MM.1S (cell line): ENCODE measurements at regions not wholly inside any gene's neighbourhood (a gene's known extent, or its start where the extent isn't known, plus 50 kb on each side); places are given as distances from the start of the nearest gene placed in this dataset.
"Not testable (repeated sequence)": the region's sequence is repeated elsewhere in the genome, so short reads cannot be mapped to it uniquely, and the experiment has no call there.

ENCODE experiments used
- DNase-seq: peaks from one replicate; pipeline ENCODE4 v3.0.0-alpha.2; 2015
- H2AFZ ChIP-seq: fragments of 300-600 bp; sonication (generic); 2 replicates; pipeline ENCODE4 v1.6.0; 2016; ENCODE audit warnings: antibody characterized with exemption, low read length
- H3F3A ChIP-seq: fragments of 300-600 bp; sonication (generic); 2 replicates; pipeline ENCODE4 v1.6.1; 2016; ENCODE audit warnings: mild to moderate bottlenecking, antibody characterized with exemption, low read length, moderate library complexity, mixed read lengths; ENCODE audit not compliant: insufficient read depth
- H3K27ac ChIP-seq: fragments of 300-600 bp; sonication (generic); 2 replicates; pipeline ENCODE4 v1.5.1; 2016; ENCODE audit warnings: mild to moderate bottlenecking, low read length
- H3K27me3 ChIP-seq: fragments of 300-600 bp; sonication (generic); replicated peaks from 2 replicates; pipeline ENCODE4 v1.6.0; 2016; ENCODE audit warnings: low read length; ENCODE audit not compliant: insufficient read depth
- H3K36me3 ChIP-seq: fragments of 300-600 bp; sonication (generic); replicated peaks from 2 replicates; pipeline ENCODE4 v1.6.1; 2016; ENCODE audit warnings: mild to moderate bottlenecking, low read length, mixed read lengths; ENCODE audit not compliant: insufficient read depth
- H3K4me1 ChIP-seq: fragments of 300-600 bp; sonication (generic); 2 replicates; pipeline ENCODE4 v1.6.1; 2016; ENCODE audit warnings: low read length, mixed read lengths
- H3K4me2 ChIP-seq: fragments of 300-600 bp; sonication (generic); 2 replicates; pipeline ENCODE4 v1.6.0; 2016; ENCODE audit warnings: low read depth, low read length
- H3K4me3 ChIP-seq: fragments of 300-600 bp; sonication (generic); 2 replicates; pipeline ENCODE4 v1.5.1; 2016; ENCODE audit warnings: low read length, mixed read lengths
- H3K79me2 ChIP-seq: fragments of 300-600 bp; sonication (generic); 2 replicates; pipeline ENCODE4 v1.6.1; 2016; ENCODE audit warnings: mixed run types, low read length, mixed read lengths
- H3K9ac ChIP-seq: fragments of 300-600 bp; sonication (generic); 2 replicates; pipeline ENCODE4 v1.6.1; 2016; ENCODE audit warnings: low read length, mixed read lengths
- H3K9me2 ChIP-seq: fragments of 300-600 bp; sonication (generic); replicated peaks from 2 replicates; pipeline ENCODE4 v1.6.1; 2016; ENCODE audit warnings: mild to moderate bottlenecking, low read length, mixed read lengths; ENCODE audit not compliant: insufficient read depth
- H3K9me3 ChIP-seq: fragments of 300-600 bp; sonication (generic); replicated peaks from 2 replicates; pipeline ENCODE4 v1.6.1; 2016; ENCODE audit warnings: mild to moderate bottlenecking, low read length, mixed read lengths; ENCODE audit not compliant: insufficient read depth
- H4K20me1 ChIP-seq: fragments of 300-600 bp; sonication (generic); 2 replicates; pipeline ENCODE4 v1.6.1; 2016; ENCODE audit warnings: mild to moderate bottlenecking, low read length, moderate library complexity, mixed read lengths; ENCODE audit not compliant: insufficient read depth
- EZH2 ChIP-seq: fragments of 300-600 bp; sonication (generic); optimal IDR thresholded peaks from 2 replicates; pipeline ENCODE3; 2017; ENCODE audit warnings: low read depth, mild to moderate bottlenecking, antibody characterized with exemption, low read length, mixed read lengths
- EZH2phosphoT487 ChIP-seq: fragments of 300-600 bp; sonication (generic); IDR thresholded peaks from 2 replicates; pipeline ENCODE4 v1.6.1; 2018; ENCODE audit warnings: antibody characterized with exemption, low read length
- TF ChIP-seq, protein P1 (sequence below): fragments of 300-600 bp; sonication (generic); IDR thresholded peaks from 2 replicates; pipeline ENCODE4 v1.5.1; 2016; ENCODE audit warnings: antibody characterized with exemption, low read length, mixed read lengths

DNA sequence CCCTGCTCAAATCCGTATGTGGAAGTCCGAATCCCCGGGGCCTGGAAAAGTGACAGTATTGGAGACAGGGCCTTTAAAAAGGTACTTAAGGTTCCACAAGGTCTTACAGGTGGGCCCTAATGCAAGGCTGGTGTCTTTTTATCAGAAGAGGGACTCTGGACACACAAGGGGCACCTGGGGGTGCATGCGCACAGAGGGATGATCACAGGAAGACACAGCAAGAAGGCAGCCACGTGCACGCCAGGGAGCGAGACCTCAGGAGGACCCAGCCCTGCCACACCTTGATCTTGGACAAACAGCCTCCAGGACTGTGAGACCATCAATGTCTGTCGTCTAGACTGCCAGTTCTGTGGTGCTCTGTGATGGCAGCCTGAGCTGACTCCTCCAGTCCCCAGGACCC is 96.5 kb downstream of the SHANK2 start:
- Histone ChIP-seq H4K20me1 (no peaks in the 10 kb centered on the region), H2AFZ (no peak overlapping the region), H3K9ac (no peak overlapping the region), H3K9me3 (no peaks in the 10 kb centered on the region), H3F3A (no peaks in the 10 kb centered on the region), H3K79me2 (no peaks in the 10 kb centered on the region), H3K27me3 (peaks cover 67% of the 10 kb centered on the region), H3K4me3 (no peak overlapping the region), H3K27ac (no peak overlapping the region), H3K4me1 (no peaks in the 10 kb centered on the region), H3K9me2 (no peaks in the 10 kb centered on the region), H3K4me2 (no peak overlapping the region), H3K36me3 (no peaks in the 10 kb centered on the region)
- TF ChIP-seq EZH2phosphoT487 = no peak
- no peak for TF ChIP-seq EZH2
- TF ChIP-seq, protein P1, sequence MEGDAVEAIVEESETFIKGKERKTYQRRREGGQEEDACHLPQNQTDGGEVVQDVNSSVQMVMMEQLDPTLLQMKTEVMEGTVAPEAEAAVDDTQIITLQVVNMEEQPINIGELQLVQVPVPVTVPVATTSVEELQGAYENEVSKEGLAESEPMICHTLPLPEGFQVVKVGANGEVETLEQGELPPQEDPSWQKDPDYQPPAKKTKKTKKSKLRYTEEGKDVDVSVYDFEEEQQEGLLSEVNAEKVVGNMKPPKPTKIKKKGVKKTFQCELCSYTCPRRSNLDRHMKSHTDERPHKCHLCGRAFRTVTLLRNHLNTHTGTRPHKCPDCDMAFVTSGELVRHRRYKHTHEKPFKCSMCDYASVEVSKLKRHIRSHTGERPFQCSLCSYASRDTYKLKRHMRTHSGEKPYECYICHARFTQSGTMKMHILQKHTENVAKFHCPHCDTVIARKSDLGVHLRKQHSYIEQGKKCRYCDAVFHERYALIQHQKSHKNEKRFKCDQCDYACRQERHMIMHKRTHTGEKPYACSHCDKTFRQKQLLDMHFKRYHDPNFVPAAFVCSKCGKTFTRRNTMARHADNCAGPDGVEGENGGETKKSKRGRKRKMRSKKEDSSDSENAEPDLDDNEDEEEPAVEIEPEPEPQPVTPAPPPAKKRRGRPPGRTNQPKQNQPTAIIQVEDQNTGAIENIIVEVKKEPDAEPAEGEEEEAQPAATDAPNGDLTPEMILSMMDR = no peak
- DNase-seq = no peak

DNA sequence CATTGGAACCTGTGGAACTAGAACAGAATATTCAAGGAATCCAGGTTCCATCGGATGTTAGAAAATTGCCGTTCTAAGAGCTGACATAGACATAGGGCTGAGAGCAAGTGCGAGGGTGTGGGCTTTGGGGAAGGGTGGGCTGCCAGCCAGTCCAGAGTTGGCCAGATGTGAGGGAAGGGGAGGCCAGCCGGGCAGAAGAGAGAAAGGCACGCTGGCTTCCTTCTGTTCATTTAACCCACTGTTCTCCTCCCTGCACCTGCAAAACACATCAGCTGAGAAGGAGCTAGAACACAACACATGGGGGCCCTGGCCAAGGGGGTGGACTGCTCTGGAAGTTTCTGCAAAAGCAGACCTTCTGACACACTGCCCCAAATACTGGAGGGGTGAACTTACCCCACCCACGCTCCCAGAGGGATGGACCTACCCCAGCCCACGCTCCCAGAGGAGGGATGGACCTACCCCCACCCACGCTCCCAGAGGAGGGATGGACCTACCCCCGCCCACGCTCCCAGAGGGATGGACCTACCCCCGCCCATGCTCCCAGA is 98.0 kb downstream of the SHANK2 start:
- Histone ChIP-seq H3K36me3 (no peaks in the 10 kb centered on the region), H2AFZ (no peak overlapping the region), H3K79me2 (no peaks in the 10 kb centered on the region), H3K4me3 (no peak overlapping the region), H3K27me3 (peaks cover 73% of the 10 kb centered on the region), H3K9me3 (no peaks in the 10 kb centered on the region), H3K9ac (no peak overlapping the region), H4K20me1 (no peaks in the 10 kb centered on the region), H3K9me2 (no peaks in the 10 kb centered on the region), H3K27ac (no peak overlapping the region), H3F3A (no peaks in the 10 kb centered on the region), H3K4me1 (no peaks in the 10 kb centered on the region), H3K4me2 (no peak overlapping the region)
- DNase-seq = no peak
- TF ChIP-seq EZH2phosphoT487 (no peak), EZH2 (no peak)
- TF ChIP-seq, protein P1 = no peak

DNA sequence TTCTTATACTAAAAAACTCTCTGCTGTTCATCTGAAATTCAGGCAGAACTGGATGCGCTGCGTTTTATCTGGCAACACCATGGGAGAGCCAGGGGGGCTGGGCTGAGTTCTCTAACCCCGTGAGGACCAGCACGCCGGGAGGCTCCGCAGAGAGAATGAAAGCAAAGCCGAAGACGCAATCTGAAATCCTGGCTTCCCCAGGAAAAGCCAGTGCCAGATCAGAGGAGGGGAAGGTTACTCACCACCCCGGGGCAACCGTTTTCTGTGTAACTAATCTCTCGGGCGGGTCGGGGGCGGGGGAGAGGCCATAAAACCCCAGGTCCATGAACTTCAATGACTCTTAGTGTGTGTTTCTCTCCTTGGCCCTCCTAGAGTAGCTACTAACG is 99.4 kb downstream of the SHANK2 start:
- Histone ChIP-seq H3F3A (no peaks in the 10 kb centered on the region), H4K20me1 (no peaks in the 10 kb centered on the region), H3K9ac (no peak overlapping the region), H3K4me3 (no peak overlapping the region), H3K27me3 (peaks cover 72% of the 10 kb centered on the region), H3K79me2 (no peaks in the 10 kb centered on the region), H3K9me2 (no peaks in the 10 kb centered on the region), H3K36me3 (no peaks in the 10 kb centered on the region), H3K4me1 (no peaks in the 10 kb centered on the region), H3K9me3 (no peaks in the 10 kb centered on the region), H3K4me2 (no peak overlapping the region), H3K27ac (no peak overlapping the region), H2AFZ (no peak overlapping the region)
- TF ChIP-seq, protein P1 = no peak
- TF ChIP-seq EZH2phosphoT487 (no peak), EZH2 (no peak)
- no peak for DNase-seq

DNA sequence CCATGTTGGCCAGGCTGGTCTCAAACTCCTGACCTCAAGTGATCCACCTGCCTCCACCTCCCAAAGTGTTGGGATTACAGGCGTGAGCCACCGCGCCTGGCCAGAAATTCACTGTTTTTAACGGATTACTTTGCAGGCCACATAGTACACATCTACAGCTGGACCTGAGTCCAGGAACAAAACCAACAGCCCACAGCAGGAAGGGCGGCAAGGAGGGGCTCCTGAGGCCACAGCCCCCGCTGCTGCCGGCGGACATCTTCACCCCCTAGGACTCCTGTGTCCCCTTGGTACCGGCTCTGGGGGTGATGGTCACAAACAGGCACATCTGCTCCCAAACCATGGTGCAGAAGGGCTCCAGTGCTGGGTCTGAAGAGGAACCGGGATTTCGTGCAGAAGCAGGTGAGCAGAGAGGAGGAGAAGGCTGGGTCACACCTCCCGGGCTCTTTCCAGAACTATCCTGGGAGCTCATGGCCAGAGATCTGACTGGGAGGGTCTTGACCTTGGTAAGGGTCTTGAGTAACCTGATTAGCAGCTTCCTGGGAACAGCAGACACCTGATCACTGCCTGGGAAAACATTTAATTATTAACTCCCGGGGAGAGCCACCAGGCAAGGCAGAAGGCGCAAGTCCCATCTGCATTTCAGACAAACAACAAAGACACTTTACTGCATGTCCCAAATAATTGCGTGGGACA is 99.9 kb downstream of the SHANK2 start:
- H3K9me2 ChIP-seq, H3K27ac ChIP-seq, H4K20me1 ChIP-seq, H3K4me1 ChIP-seq, H3K4me3 ChIP-seq, H3K36me3 ChIP-seq, H2AFZ ChIP-seq, H3K79me2 ChIP-seq, DNase-seq, H3F3A ChIP-seq, H3K9ac ChIP-seq, H3K4me2 ChIP-seq, H3K9me3 ChIP-seq: not testable (repeated sequence)
- peaks cover 71% of the 10 kb centered on the region for H3K27me3 ChIP-seq
